ENCODE measurements at regions not wholly inside any gene's neighbourhood (a gene's known extent, or its start where the extent isn't known, plus 50 kb on each side); places are given as distances from the start of the nearest gene placed in this dataset.

- TF ChIP-seq POLR2A (IDR thresholded peaks at IDR 0.05) (no peak), CTCF (IDR thresholded peaks at IDR 0.05) (no peak)
These were observed 717.4 kb upstream of the ZP4 start for GRCh38 chr1:238608144-238608543.

Data from adrenal gland (tissue), 5 donors.